ENCODE measurements at regions not wholly inside any gene's neighbourhood (a gene's known extent, or its start where the extent isn't known, plus 50 kb on each side); places are given as distances from the start of the nearest gene placed in this dataset.

- no peak for DNase-seq
- H3K9me3 ChIP-seq, result no peaks in the 10 kb centered on the region
- no peak overlapping the region for H3K4me3 ChIP-seq
- H3K27ac ChIP-seq, result no peak overlapping the region
- H3K4me1 ChIP-seq, result no peaks in the 10 kb centered on the region
- intact Hi-C loops (cut with DNase I; ENCODE audit: low total_unique reads), result no loop called here
- H3K27me3 ChIP-seq, result no peaks in the 10 kb centered on the region
- WGBS, 2 donors, result 74 to 84% methylated on average over 5 of the region's 5 CpGs
- H3K36me3 ChIP-seq (ENCODE audit: low read depth, missing control alignments), result no peaks in the 10 kb centered on the region
- TF ChIP-seq, protein P1, sequence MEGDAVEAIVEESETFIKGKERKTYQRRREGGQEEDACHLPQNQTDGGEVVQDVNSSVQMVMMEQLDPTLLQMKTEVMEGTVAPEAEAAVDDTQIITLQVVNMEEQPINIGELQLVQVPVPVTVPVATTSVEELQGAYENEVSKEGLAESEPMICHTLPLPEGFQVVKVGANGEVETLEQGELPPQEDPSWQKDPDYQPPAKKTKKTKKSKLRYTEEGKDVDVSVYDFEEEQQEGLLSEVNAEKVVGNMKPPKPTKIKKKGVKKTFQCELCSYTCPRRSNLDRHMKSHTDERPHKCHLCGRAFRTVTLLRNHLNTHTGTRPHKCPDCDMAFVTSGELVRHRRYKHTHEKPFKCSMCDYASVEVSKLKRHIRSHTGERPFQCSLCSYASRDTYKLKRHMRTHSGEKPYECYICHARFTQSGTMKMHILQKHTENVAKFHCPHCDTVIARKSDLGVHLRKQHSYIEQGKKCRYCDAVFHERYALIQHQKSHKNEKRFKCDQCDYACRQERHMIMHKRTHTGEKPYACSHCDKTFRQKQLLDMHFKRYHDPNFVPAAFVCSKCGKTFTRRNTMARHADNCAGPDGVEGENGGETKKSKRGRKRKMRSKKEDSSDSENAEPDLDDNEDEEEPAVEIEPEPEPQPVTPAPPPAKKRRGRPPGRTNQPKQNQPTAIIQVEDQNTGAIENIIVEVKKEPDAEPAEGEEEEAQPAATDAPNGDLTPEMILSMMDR (IDR thresholded peaks at IDR 0.05), result no peak
- TF ChIP-seq POLR2A (IDR thresholded peaks at IDR 0.05), result no peak
These were observed 572.8 kb downstream of the INHBA start for GRCh38 chr7:41130086-41130485.

- 92 to 96% methylated on average over 2 of the region's 2 CpGs for WGBS, 2 donors
- no peaks in the 10 kb centered on the region for H3K9me3 ChIP-seq
- no peak for TF ChIP-seq POLR2A (IDR thresholded peaks at IDR 0.05)
- TF ChIP-seq, protein P1 (IDR thresholded peaks at IDR 0.05), result no peak
These were observed 577.5 kb downstream of the INHBA start for GRCh38 chr7:41125343-41125742.

DNA sequence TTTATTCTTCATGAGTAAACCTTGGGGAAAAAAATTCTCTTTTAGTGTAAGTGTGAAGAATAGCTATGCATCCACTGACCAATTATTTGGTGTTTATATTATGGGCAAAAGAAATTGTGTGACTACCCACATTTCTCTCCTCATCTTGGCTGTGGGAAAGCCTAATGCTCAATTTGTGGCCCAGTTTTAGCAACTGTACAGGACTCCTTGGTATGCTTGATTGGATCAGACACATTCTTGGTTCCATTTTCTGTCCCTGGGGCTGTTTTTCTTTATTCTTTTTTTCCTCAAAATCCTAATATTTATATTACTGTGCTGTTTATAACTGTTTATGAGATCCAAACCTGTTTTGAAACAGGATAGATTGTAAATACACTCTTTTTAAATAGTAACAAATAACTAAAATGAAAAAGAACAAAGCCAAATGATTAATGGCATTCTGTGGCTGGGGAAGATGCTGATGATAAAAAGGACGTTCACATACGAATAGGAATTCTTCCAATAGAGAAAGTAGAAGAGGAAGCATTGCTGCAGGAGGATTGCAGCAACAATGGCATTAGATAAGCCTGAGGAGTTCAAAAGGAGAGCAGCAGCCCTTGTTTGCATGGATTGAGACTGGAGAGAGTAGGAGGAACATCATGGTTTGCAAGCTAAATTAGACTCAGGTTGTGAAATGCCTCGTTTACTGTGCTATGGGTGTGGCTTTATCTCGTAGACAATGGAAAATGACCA lies 580.5 kb downstream of the INHBA start:
- Histone ChIP-seq H3K4me3 (no peak overlapping the region), H3K4me1 (no peaks in the 10 kb centered on the region), H3K27me3 (no peaks in the 10 kb centered on the region), H3K9me3 (no peaks in the 10 kb centered on the region), H3K36me3 (ENCODE audit: low read depth, missing control alignments) (no peaks in the 10 kb centered on the region), H3K27ac (no peak overlapping the region)
- 49 to 50% methylated on average over 4 of the region's 4 CpGs for WGBS, 2 donors
- no peak for TF ChIP-seq POLR2A (IDR thresholded peaks at IDR 0.05)
- TF ChIP-seq, protein P1 (IDR thresholded peaks at IDR 0.05), result no peak
- DNase-seq, result no peak
- intact Hi-C loops (cut with DNase I; ENCODE audit: low total_unique reads), result no loop called here

More at GRCh38 chr7:41125343-41125742, 577.5 kb downstream of the INHBA start:
- intact Hi-C loops (cut with DNase I; ENCODE audit: low total_unique reads), result no loop called here
- DNase-seq, result no peak
- Histone ChIP-seq H3K4me1 (no peaks in the 10 kb centered on the region), H3K36me3 (ENCODE audit: low read depth, missing control alignments) (no peaks in the 10 kb centered on the region), H3K4me3 (no peak overlapping the region), H3K27me3 (no peaks in the 10 kb centered on the region), H3K27ac (no peak overlapping the region)

- Histone ChIP-seq H3K36me3 (ENCODE audit: low read depth, missing control alignments) (no peaks in the 10 kb centered on the region), H3K27ac (no peak overlapping the region), H3K9me3 (no peaks in the 10 kb centered on the region), H3K27me3 (no peaks in the 10 kb centered on the region), H3K4me1 (no peaks in the 10 kb centered on the region), H3K4me3 (no peak overlapping the region)
- intact Hi-C loops (cut with DNase I; ENCODE audit: low total_unique reads), result no loop called here
- no peak for TF ChIP-seq POLR2A (IDR thresholded peaks at IDR 0.05)
- TF ChIP-seq, protein P1 (IDR thresholded peaks at IDR 0.05), result no peak
- DNase-seq, result no peak
These were observed 581.7 kb downstream of the INHBA start for GRCh38 chr7:41121228-41121627.

GRCh38 chr7:41118486-41118885 lies 584.4 kb downstream of the INHBA start:
- TF ChIP-seq POLR2A (IDR thresholded peaks at IDR 0.05), result no peak
- WGBS, 2 donors, result 48 to 75% methylated on average over 4 of the region's 4 CpGs
- Histone ChIP-seq H3K36me3 (ENCODE audit: low read depth, missing control alignments) (no peaks in the 10 kb centered on the region), H3K27ac (no peak overlapping the region), H3K9me3 (no peaks in the 10 kb centered on the region), H3K4me1 (no peaks in the 10 kb centered on the region), H3K4me3 (no peak overlapping the region), H3K27me3 (no peaks in the 10 kb centered on the region)
- intact Hi-C loops (cut with DNase I; ENCODE audit: low total_unique reads), result no loop called here
- DNase-seq, result no peak
